ENCODE measurements at regions not wholly inside any gene's neighbourhood (a gene's known extent, or its start where the extent isn't known, plus 50 kb on each side); places are given as distances from the start of the nearest gene placed in this dataset.

- Histone ChIP-seq H3K4me2 (ENCODE audit: low read length) (peak overlapping the region; percentile 1), H2AFZ (ENCODE audit: low read depth, low read length) (no peak overlapping the region)
- H3K4me3 Mint-ChIP-seq (ENCODE audit: unreplicated experiment), result no peak overlapping the region
These were observed 276.6 kb upstream of the THBS1 start for GRCh38 chr15:39304201-39304841.

DNA sequence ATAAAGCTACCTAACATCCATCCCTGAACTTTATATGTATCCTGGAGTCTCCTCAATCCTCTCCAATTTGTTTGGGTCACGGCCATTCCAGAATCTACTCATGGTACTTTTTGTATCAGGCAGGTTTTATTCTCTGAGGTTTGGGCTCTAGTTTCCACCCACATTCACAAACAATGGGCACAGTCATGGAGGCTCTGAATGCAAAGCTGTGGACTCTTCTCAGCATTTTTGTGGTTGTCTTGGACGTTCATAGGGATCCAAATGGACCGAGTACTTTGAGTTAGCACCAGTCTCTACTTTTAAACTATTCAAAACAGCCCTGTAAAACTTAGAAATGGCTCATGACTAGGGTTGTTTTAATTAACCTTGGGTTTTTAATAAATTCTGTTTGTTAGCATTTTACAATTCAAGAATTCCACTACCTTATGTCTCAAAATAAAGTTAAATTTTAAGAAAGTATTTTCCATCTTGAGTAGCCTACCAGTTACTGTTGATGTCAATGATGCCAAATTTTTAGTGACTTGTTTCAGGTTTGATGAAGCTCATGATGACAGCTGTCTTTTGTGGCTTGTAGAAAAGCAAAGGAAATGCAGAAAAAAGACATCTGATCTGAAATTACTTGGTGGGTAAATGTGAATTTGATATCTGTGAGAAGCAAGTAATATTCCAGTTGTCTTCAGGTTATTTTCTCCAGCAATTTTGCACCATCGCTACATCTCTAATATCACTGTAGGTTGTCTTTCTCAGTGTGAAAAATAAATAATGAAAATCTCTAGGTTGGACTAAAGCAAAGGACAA is 275.7 kb upstream of the THBS1 start:
- Mint-ChIP-seq H3K27me3 (ENCODE audit: low read depth, unreplicated experiment) (no peaks in the 10 kb centered on the region), H3K4me3 (ENCODE audit: unreplicated experiment) (no peak overlapping the region), H3K4me1 (ENCODE audit: low read depth, unreplicated experiment) (peaks cover 35% of the 10 kb centered on the region), H3K9me3 (ENCODE audit: unreplicated experiment) (peaks cover 4% of the 10 kb centered on the region), H3K36me3 (ENCODE audit: low read depth, unreplicated experiment) (peaks cover 2% of the 10 kb centered on the region), H3K27ac (ENCODE audit: unreplicated experiment) (peak overlapping the region; percentile 66)
- H3K27ac ChIP-seq (ENCODE audit: low read depth, low read length), result peak overlapping the region; percentile 15
- no peaks in the 10 kb centered on the region for H3K79me2 ChIP-seq (ENCODE audit: insufficient read depth, low read length)
- TF ChIP-seq, protein P1, sequence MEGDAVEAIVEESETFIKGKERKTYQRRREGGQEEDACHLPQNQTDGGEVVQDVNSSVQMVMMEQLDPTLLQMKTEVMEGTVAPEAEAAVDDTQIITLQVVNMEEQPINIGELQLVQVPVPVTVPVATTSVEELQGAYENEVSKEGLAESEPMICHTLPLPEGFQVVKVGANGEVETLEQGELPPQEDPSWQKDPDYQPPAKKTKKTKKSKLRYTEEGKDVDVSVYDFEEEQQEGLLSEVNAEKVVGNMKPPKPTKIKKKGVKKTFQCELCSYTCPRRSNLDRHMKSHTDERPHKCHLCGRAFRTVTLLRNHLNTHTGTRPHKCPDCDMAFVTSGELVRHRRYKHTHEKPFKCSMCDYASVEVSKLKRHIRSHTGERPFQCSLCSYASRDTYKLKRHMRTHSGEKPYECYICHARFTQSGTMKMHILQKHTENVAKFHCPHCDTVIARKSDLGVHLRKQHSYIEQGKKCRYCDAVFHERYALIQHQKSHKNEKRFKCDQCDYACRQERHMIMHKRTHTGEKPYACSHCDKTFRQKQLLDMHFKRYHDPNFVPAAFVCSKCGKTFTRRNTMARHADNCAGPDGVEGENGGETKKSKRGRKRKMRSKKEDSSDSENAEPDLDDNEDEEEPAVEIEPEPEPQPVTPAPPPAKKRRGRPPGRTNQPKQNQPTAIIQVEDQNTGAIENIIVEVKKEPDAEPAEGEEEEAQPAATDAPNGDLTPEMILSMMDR (IDR thresholded peaks at IDR 0.05; ENCODE audit: insufficient read depth, low read depth, low read length), result no peak
- TF ChIP-seq EZH2 (IDR thresholded peaks at IDR 0.05; ENCODE audit: insufficient read depth, low read length), result no peak
- DNase-seq (ENCODE audit: low read depth) (peak; percentile 41), FAIRE-seq (peak; percentile 89)
- H2AFZ ChIP-seq (ENCODE audit: low read depth, low read length), result no peak overlapping the region
- H3K4me1 ChIP-seq (ENCODE audit: insufficient read depth, low read length), result peaks cover 19% of the 10 kb centered on the region
- no peaks in the 10 kb centered on the region for H3K36me3 ChIP-seq (ENCODE audit: insufficient read depth, low read length)
- H3K9me3 ChIP-seq (ENCODE audit: insufficient read depth, low read depth, low read length), result no peaks in the 10 kb centered on the region
- H3K4me3 ChIP-seq (ENCODE audit: insufficient read depth, low read depth, low read length), result no peak overlapping the region
- peak overlapping the region; percentile 1 for H3K4me2 ChIP-seq (ENCODE audit: low read length)
- H4K20me1 ChIP-seq (ENCODE audit: insufficient read depth, low read length), result no peaks in the 10 kb centered on the region
- H3K27me3 ChIP-seq (ENCODE audit: insufficient read depth, low read length), result no peaks in the 10 kb centered on the region
- no peak overlapping the region for H3K9ac ChIP-seq (ENCODE audit: low read length)

More at GRCh38 chr15:39304201-39304841, 276.6 kb upstream of the THBS1 start:
- H3K4me3 ChIP-seq (ENCODE audit: insufficient read depth, low read depth, low read length), result no peak overlapping the region
- H3K27ac ChIP-seq (ENCODE audit: low read depth, low read length), result peak overlapping the region; percentile 15
- FAIRE-seq (peak; percentile 78), DNase-seq (ENCODE audit: low read depth) (peak; percentile 89)
- Mint-ChIP-seq H3K27me3 (ENCODE audit: low read depth, unreplicated experiment) (no peaks in the 10 kb centered on the region), H3K36me3 (ENCODE audit: low read depth, unreplicated experiment) (peaks cover 2% of the 10 kb centered on the region), H3K27ac (ENCODE audit: unreplicated experiment) (no peak overlapping the region), H3K9me3 (ENCODE audit: unreplicated experiment) (peaks cover 4% of the 10 kb centered on the region), H3K4me1 (ENCODE audit: low read depth, unreplicated experiment) (peaks cover 43% of the 10 kb centered on the region)
- peak overlapping the region; percentile 8 for H3K9ac ChIP-seq (ENCODE audit: low read length)
- no peaks in the 10 kb centered on the region for H4K20me1 ChIP-seq (ENCODE audit: insufficient read depth, low read length)
- no peaks in the 10 kb centered on the region for H3K36me3 ChIP-seq (ENCODE audit: insufficient read depth, low read length)
- TF ChIP-seq EZH2 (IDR thresholded peaks at IDR 0.05; ENCODE audit: insufficient read depth, low read length), result no peak
- TF ChIP-seq, protein P1 (IDR thresholded peaks at IDR 0.05; ENCODE audit: insufficient read depth, low read depth, low read length), result no peak
- H3K4me1 ChIP-seq (ENCODE audit: insufficient read depth, low read length), result peaks cover 27% of the 10 kb centered on the region
- no peaks in the 10 kb centered on the region for H3K9me3 ChIP-seq (ENCODE audit: insufficient read depth, low read depth, low read length)
- no peaks in the 10 kb centered on the region for H3K27me3 ChIP-seq (ENCODE audit: insufficient read depth, low read length)
- H3K79me2 ChIP-seq (ENCODE audit: insufficient read depth, low read length), result no peaks in the 10 kb centered on the region
